ENCODE measurements at regions not wholly inside any gene's neighbourhood (a gene's known extent, or its start where the extent isn't known, plus 50 kb on each side); places are given as distances from the start of the nearest gene placed in this dataset.

- DNase-seq: no peak
- H3K4me3 ChIP-seq: no peak overlapping the region
- no peaks in the 10 kb centered on the region for H3K9me3 ChIP-seq
- TF ChIP-seq POLR2A (IDR thresholded peaks at IDR 0.05) (no peak), CTCF (IDR thresholded peaks at IDR 0.05) (no peak)
- H3K27ac ChIP-seq: no peak overlapping the region
- 71 to 73% methylated on average over 1 of the region's 2 CpGs for WGBS, 2 donors
- H3K27me3 ChIP-seq: no peaks in the 10 kb centered on the region
- H3K36me3 ChIP-seq: no peaks in the 10 kb centered on the region
- intact Hi-C loops (cut with DNase I): no loop called here
- H3K4me1 ChIP-seq: peaks cover 0 to 5% (median 0%) of the 10 kb centered on the region in 3 donors
Observed at GRCh38 chr1:68347415-68347814, 102.3 kb downstream of the RPE65 start.

GRCh38 chr1:68346188-68346808 is 103.5 kb downstream of the RPE65 start:
- Histone ChIP-seq H3K27ac (no peak overlapping the region), H3K4me3 (no peak overlapping the region), H3K4me1 (peaks cover 0 to 5% (median 0%) of the 10 kb centered on the region in 3 donors), H3K36me3 (no peaks in the 10 kb centered on the region), H3K9me3 (no peaks in the 10 kb centered on the region), H3K27me3 (no peaks in the 10 kb centered on the region)
- WGBS, 2 donors: 48% methylated on average over 3 of the region's 3 CpGs
- no peak for TF ChIP-seq POLR2A (IDR thresholded peaks at IDR 0.05)
- peak in 3 of 6 experiments; percentile 41 to 49 (median 41) for TF ChIP-seq CTCF (IDR thresholded peaks at IDR 0.05)
- DNase-seq: no peak
- intact Hi-C loops (cut with DNase I): no loop called here

- Histone ChIP-seq H3K27ac (no peak overlapping the region), H3K27me3 (no peaks in the 10 kb centered on the region), H3K9me3 (no peaks in the 10 kb centered on the region), H3K36me3 (no peaks in the 10 kb centered on the region), H3K4me1 (peaks cover 0 to 5% (median 0%) of the 10 kb centered on the region in 3 donors), H3K4me3 (no peak overlapping the region)
- TF ChIP-seq CTCF (IDR thresholded peaks at IDR 0.05) (no peak), POLR2A (IDR thresholded peaks at IDR 0.05) (no peak)
- intact Hi-C loops (cut with DNase I): loop anchor here (5.0 kb wide), 1 partner anchor 227 kb away; no protein-coding TSS in a partner anchor
- WGBS, 2 donors: 55 to 71% methylated on average over 4 of the region's 4 CpGs
- no peak for DNase-seq
Observed at GRCh38 chr1:68344208-68344607, 105.5 kb downstream of the RPE65 start.

- Histone ChIP-seq H3K36me3 (no peaks in the 10 kb centered on the region), H3K27me3 (no peaks in the 10 kb centered on the region), H3K27ac (no peak overlapping the region), H3K9me3 (no peaks in the 10 kb centered on the region), H3K4me3 (no peak overlapping the region), H3K4me1 (peaks cover 0 to 5% (median 0%) of the 10 kb centered on the region in 3 donors)
- TF ChIP-seq CTCF (IDR thresholded peaks at IDR 0.05) (no peak), POLR2A (IDR thresholded peaks at IDR 0.05) (no peak)
- intact Hi-C loops (cut with DNase I): loop anchor here (5.0 kb wide), 1 partner anchor 224 kb away; no protein-coding TSS in a partner anchor
- DNase-seq: no peak
- WGBS, 2 donors: 80 to 82% methylated on average over 5 of the region's 5 CpGs
Observed at GRCh38 chr1:68340951-68341350, 108.6 kb upstream of the WLS start.

GRCh38 chr1:68339505-68339904 is 107.2 kb upstream of the WLS start:
- DNase-seq: no peak
- Histone ChIP-seq H3K27ac (no peak overlapping the region), H3K36me3 (no peaks in the 10 kb centered on the region), H3K4me1 (peaks cover 0 to 5% (median 0%) of the 10 kb centered on the region in 3 donors), H3K4me3 (no peak overlapping the region), H3K9me3 (no peaks in the 10 kb centered on the region), H3K27me3 (no peaks in the 10 kb centered on the region)
- intact Hi-C loops (cut with DNase I): no loop called here
- TF ChIP-seq POLR2A (IDR thresholded peaks at IDR 0.05) (no peak), CTCF (IDR thresholded peaks at IDR 0.05) (no peak)
